BJ (cell line): ENCODE measurements at regions not wholly inside any gene's neighbourhood (a gene's known extent, or its start where the extent isn't known, plus 50 kb on each side); places are given as distances from the start of the nearest gene placed in this dataset.

Source experiments
- CTCF ChIA-PET: fragments of 350-600 bp; formaldehyde crosslinking; extraction: SDS; loops from one replicate; lab custom pipeline; 2021; ENCODE audit warnings: antibody characterized with exemption, inconsistent platforms; lab: Yijun Ruan, JAX
- POLR2A ChIA-PET: fragments of 300-600 bp; sonication (Branson Sonifier 250); formaldehyde crosslinking; extraction: SDS; loops from one replicate; lab custom pipeline; 2021; ENCODE audit warnings: antibody characterized with exemption; lab: Charles Lee
- DNase-seq: peaks from one replicate; pipeline ENCODE4 v3.0.0-alpha.2; 2011; ENCODE audit warnings: low read depth
- H3K27me3 ChIP-seq: 2 replicates; pipeline ENCODE4 v1.6.0; 2011; ENCODE audit warnings: low read length; ENCODE audit not compliant: control insufficient read depth, insufficient read depth
- H3K36me3 ChIP-seq: 2 replicates; pipeline ENCODE4 v1.5.1; 2011; ENCODE audit warnings: low read length; ENCODE audit not compliant: control insufficient read depth, insufficient read depth
- H3K4me3 ChIP-seq: 2 replicates; pipeline ENCODE4 v1.5.1; 2011; ENCODE audit warnings: low read depth, mild to moderate bottlenecking, control low read depth, low read length
- TF ChIP-seq, protein P1 (sequence below): IDR thresholded peaks from 2 replicates; pipeline ENCODE4 v1.5.1; 2011; ENCODE audit warnings: low read depth, mild to moderate bottlenecking, control low read depth, inconsistent platforms, low read length, moderate library complexity; ENCODE audit not compliant: insufficient read depth

DNA sequence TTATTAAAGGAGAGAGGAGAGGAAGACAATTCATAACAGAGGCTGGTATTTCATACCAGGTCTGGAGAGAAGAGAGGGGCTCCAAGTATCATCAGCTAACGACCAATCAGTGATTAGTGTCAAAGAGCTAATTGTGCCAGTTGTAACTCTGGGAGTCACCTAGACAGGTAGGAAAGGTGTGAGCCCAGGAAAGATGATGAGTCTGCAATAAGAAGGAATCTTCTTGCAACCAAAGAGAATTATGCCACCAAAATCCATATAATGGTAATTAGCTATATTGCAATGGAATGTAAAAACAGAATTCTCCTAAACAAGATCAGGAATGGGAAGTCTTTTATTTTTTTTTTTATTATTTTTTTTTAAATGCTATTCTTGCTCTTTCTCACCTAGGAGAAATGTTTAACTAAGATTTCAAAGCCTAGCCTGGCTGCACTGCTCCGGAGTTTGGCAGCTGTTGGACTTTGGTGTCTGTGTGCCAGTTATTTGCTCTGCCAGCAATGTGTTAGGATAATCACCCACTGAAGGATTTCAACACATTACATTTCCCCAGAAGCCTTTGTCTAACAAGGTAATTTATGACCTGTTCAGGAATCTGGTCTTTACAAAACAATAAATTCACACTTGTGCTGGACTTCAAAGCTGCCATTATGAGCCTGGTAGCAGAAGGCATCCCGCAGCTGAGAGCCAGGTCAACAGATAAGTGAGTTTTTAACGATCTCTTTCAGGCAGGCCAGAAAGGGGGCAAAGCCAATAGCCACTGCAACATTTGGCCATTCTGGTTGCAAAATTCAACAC, 89.4 kb downstream of the FOXB1 start:
- ChIA-PET CTCF (interaction anchor here (0.6 to 0.9 kb wide), 2 partner anchors 23 to 144 kb away, joined by 3 read pairs; no protein-coding TSS in a partner anchor), POLR2A (no interaction called here)
- TF ChIP-seq, protein P1, sequence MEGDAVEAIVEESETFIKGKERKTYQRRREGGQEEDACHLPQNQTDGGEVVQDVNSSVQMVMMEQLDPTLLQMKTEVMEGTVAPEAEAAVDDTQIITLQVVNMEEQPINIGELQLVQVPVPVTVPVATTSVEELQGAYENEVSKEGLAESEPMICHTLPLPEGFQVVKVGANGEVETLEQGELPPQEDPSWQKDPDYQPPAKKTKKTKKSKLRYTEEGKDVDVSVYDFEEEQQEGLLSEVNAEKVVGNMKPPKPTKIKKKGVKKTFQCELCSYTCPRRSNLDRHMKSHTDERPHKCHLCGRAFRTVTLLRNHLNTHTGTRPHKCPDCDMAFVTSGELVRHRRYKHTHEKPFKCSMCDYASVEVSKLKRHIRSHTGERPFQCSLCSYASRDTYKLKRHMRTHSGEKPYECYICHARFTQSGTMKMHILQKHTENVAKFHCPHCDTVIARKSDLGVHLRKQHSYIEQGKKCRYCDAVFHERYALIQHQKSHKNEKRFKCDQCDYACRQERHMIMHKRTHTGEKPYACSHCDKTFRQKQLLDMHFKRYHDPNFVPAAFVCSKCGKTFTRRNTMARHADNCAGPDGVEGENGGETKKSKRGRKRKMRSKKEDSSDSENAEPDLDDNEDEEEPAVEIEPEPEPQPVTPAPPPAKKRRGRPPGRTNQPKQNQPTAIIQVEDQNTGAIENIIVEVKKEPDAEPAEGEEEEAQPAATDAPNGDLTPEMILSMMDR: no peak
- Histone ChIP-seq H3K27me3 (peaks cover under 1% of the 10 kb centered on the region; the same call in 1 of the 2 replicates), H3K4me3 (no peak overlapping the region), H3K36me3 (no peaks in the 10 kb centered on the region)
- no peak for DNase-seq

GRCh38 chr15:60095711-60096110, 91.6 kb downstream of the FOXB1 start:
- DNase-seq: no peak
- POLR2A ChIA-PET: interaction anchor here (0.6 kb wide), 1 partner anchor 269 kb away, joined by 4 read pairs; no protein-coding TSS in a partner anchor

DNA sequence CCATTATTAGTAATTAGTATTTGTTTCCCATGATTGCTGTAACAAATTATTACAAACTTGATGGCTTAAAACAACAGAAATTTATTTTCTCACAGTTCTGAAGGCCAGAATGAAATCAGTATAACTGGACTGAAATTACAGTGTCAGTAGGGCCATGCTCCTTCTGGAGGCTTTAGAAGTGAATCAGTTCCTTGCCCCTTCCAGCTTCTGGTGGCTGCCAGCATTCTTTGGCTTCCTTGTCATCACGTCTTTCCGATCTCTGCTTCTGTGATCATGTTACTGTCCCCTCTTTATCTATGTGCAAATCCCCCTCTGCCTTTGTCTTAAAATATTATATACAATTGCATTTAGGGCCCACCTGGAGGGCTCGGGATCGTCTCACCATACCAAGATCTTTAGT, 92.0 kb downstream of the FOXB1 start:
- DNase-seq: no peak
- CTCF ChIA-PET: no interaction called here
- Histone ChIP-seq H3K4me3 (no peak overlapping the region), H3K27me3 (no peaks in the 10 kb centered on the region), H3K36me3 (no peaks in the 10 kb centered on the region)
- TF ChIP-seq, protein P1: no peak
- POLR2A ChIA-PET: interaction anchor here (0.6 kb wide), 1 partner anchor 269 kb away, joined by 4 read pairs; no protein-coding TSS in a partner anchor

More at GRCh38 chr15:60095711-60096110, 91.6 kb downstream of the FOXB1 start:
- Histone ChIP-seq H3K27me3 (no peaks in the 10 kb centered on the region), H3K36me3 (no peaks in the 10 kb centered on the region), H3K4me3 (no peak overlapping the region)
- TF ChIP-seq, protein P1: no peak
- CTCF ChIA-PET: no interaction called here

- DNase-seq: no peak
- CTCF ChIA-PET: no interaction called here
- POLR2A ChIA-PET: no interaction called here
These were observed 97.3 kb downstream of the FOXB1 start for GRCh38 chr15:60101416-60101815.

GRCh38 chr15:60102748-60103147, 98.6 kb downstream of the FOXB1 start:
- Histone ChIP-seq H3K36me3 (no peaks in the 10 kb centered on the region), H3K4me3 (no peak overlapping the region), H3K27me3 (no peaks in the 10 kb centered on the region; the same call in 1 of the 2 replicates)
- CTCF ChIA-PET: no interaction called here
- TF ChIP-seq, protein P1: no peak
- no peak for DNase-seq
- POLR2A ChIA-PET: no interaction called here

More at GRCh38 chr15:60101416-60101815, 97.3 kb downstream of the FOXB1 start:
- TF ChIP-seq, protein P1: no peak
- H3K27me3 ChIP-seq: no peaks in the 10 kb centered on the region; the same call in 1 of the 2 replicates
- no peaks in the 10 kb centered on the region for H3K36me3 ChIP-seq
- no peak overlapping the region for H3K4me3 ChIP-seq
